Heart left ventricle (tissue), 13 donors: ENCODE measurements at regions not wholly inside any gene's neighbourhood (a gene's known extent, or its start where the extent isn't known, plus 50 kb on each side); places are given as distances from the start of the nearest gene placed in this dataset.

Experiments
- CTCF ChIP-seq, 12 donors: fragments of 200-600 bp; sonication (generic) in 4 of 12; IDR thresholded peaks; one replicate each; pipeline versions ENCODE4 v1.5.0 to v1.8.0; 2018 to 2022; ENCODE audit warnings: antibody characterized with exemption in 12 of 12, mild to moderate bottlenecking in 5 of 12
- POLR2A ChIP-seq, 2 donors: fragments of 450-650 bp; IDR thresholded peaks; one replicate each; pipeline ENCODE4 v1.6.1; 2017; ENCODE audit warnings: antibody characterized with exemption in 2 of 2, mild to moderate bottlenecking in 2 of 2, moderate library complexity in 2 of 2
- donor health status: ischemic (EF 13 %, LVEDD 7.1; RV severe dilation, severe dysfunction).
- donor health status: DM: no; HTN: yes; CAD: no.
- donor health status: DM: no; HTN: no; CAD: no.
- donor health status: ischemic (EF 25% LVEDD 6.9; RV normal size, moderate dysfunction).
- donor health status: ischemic (EF 25% LVEDD 5.7; RV mildly dilated, moderate dysfunction).
- donor health status: ischemic (EF 35%, LVEDD 5.7; RV mildly dilated, moderate dysfunction).
- donor health status: nonischemic (EF 11% LVEDD 7.7; RV severe dilation, severe dysfunction).
- donor health status: DM: yes; HTN: yes; CAD: no.
- donor health status: PGD.
- donor health status: ischemic (EF 29% LVEDD 5.4; RV normal size, mild dysfunction).
- donor health status: nonischemic (EF 23%, LVEDD 6.1; RV moderate dilation, normal function).

DNA sequence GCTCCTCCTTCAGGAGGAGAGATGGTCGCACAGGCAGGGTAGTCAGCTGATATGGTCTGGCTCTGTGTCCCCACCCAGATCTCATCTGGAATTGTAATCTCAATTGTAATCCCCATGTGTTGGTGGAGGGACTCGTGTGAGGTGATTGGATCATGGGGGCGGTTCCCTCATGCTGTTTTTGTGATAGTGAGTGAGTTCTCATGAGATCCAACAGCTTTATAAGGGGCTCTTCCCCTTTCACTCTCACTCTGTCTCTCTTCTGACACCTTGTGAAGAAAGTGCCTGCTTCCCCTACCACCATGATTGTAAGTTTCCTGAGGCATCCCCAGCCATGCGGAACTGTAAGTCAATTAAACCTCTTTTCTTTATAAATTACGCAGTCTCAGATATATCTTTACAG is 218.9 kb upstream of the TMTC1 start:
- TF ChIP-seq CTCF (IDR thresholded peaks at IDR 0.05) (no peak), POLR2A (IDR thresholded peaks at IDR 0.05) (no peak)
